ENCODE measurements at regions not wholly inside any gene's neighbourhood (a gene's known extent, or its start where the extent isn't known, plus 50 kb on each side); places are given as distances from the start of the nearest gene placed in this dataset.
"Not testable (repeated sequence)": the region's sequence is repeated elsewhere in the genome, so short reads cannot be mapped to it uniquely, and the experiment has no call there.

- Histone ChIP-seq H3K9me3 (peaks cover 5% of the 10 kb centered on the region; the same call in 1 of the 2 replicates), H3K4me2 (no peak overlapping the region), H4K20me1 (no peaks in the 10 kb centered on the region), H3K27me3 (no peaks in the 10 kb centered on the region), H3K4me3 (no peak overlapping the region), H3K9ac (no peak overlapping the region), H3K27ac (no peak overlapping the region), H3K36me3 (no peaks in the 10 kb centered on the region), H3K4me1 (peaks cover 9% of the 10 kb centered on the region; the same call in 1 of the 2 replicates)
- no peak for TF ChIP-seq Cebpa-rat (IDR thresholded peaks at IDR 0.05)
These were observed 123.9 kb upstream of the DUSP10 start for GRCh38 chr1:221865808-221866207.

- Histone ChIP-seq H3K9me3 (peaks cover 5% of the 10 kb centered on the region; the same call in 1 of the 2 replicates), H3K27ac (peak overlapping the region; percentile 27; the same call in 1 of the 2 replicates), H3K4me3 (no peak overlapping the region), H3K36me3 (no peaks in the 10 kb centered on the region), H3K9ac (no peak overlapping the region), H3K4me2 (peak overlapping the region; percentile 37; the same call in 1 of the 2 replicates), H3K4me1 (peaks cover 9% of the 10 kb centered on the region), H3K27me3 (no peaks in the 10 kb centered on the region), H4K20me1 (no peaks in the 10 kb centered on the region)
- TF ChIP-seq Cebpa-rat (IDR thresholded peaks at IDR 0.05): no peak
These were observed 121.7 kb upstream of the DUSP10 start for GRCh38 chr1:221863635-221864034.

GRCh38 chr1:221862971-221863370 lies 121.1 kb upstream of the DUSP10 start:
- H3K4me2 ChIP-seq: peak overlapping the region; percentile 37; the same call in 1 of the 2 replicates
- no peaks in the 10 kb centered on the region for H4K20me1 ChIP-seq
- H3K9me3 ChIP-seq: peaks cover 5% of the 10 kb centered on the region; the same call in 1 of the 2 replicates
- H3K27ac ChIP-seq: peak overlapping the region; percentile 27; the same call in 1 of the 2 replicates
- H3K4me3 ChIP-seq: no peak overlapping the region
- no peaks in the 10 kb centered on the region for H3K36me3 ChIP-seq
- TF ChIP-seq Cebpa-rat (IDR thresholded peaks at IDR 0.05): no peak
- no peaks in the 10 kb centered on the region for H3K27me3 ChIP-seq
- no peak overlapping the region for H3K9ac ChIP-seq
- peaks cover 15% of the 10 kb centered on the region for H3K4me1 ChIP-seq

GRCh38 chr1:221858818-221859611 lies 117.1 kb upstream of the DUSP10 start:
- Histone ChIP-seq H4K20me1 (no peaks in the 10 kb centered on the region), H3K4me2 (no peak overlapping the region), H3K4me3 (no peak overlapping the region), H3K9me3 (0 out of 2 replicates have a peak, but pooled peaks cover 5% of the 10 kb centered on the region), H3K4me1 (peaks cover 15% of the 10 kb centered on the region), H3K27ac (no peak overlapping the region), H3K27me3 (no peaks in the 10 kb centered on the region), H3K36me3 (no peaks in the 10 kb centered on the region), H3K9ac (no peak overlapping the region)
- no peak for TF ChIP-seq Cebpa-rat (IDR thresholded peaks at IDR 0.05)

GRCh38 chr1:221857094-221857444 lies 115.2 kb upstream of the DUSP10 start:
- H3K27me3 ChIP-seq, H3K9ac ChIP-seq, H3K4me2 ChIP-seq, H3K4me3 ChIP-seq, H3K27ac ChIP-seq, H3K4me1 ChIP-seq, H4K20me1 ChIP-seq, H3K36me3 ChIP-seq, H3K9me3 ChIP-seq: not testable (repeated sequence)

GRCh38 chr1:221856228-221857093 lies 114.6 kb upstream of the DUSP10 start:
- Histone ChIP-seq H4K20me1 (no peaks in the 10 kb centered on the region), H3K4me3 (no peak overlapping the region), H3K9ac (no peak overlapping the region), H3K4me2 (no peak overlapping the region), H3K27ac (no peak overlapping the region), H3K36me3 (no peaks in the 10 kb centered on the region), H3K9me3 (no peaks in the 10 kb centered on the region), H3K4me1 (peaks cover 6% of the 10 kb centered on the region), H3K27me3 (no peaks in the 10 kb centered on the region)
- TF ChIP-seq Cebpa-rat (IDR thresholded peaks at IDR 0.05): no peak

- Histone ChIP-seq H3K27me3 (no peaks in the 10 kb centered on the region), H3K9me3 (no peaks in the 10 kb centered on the region)
These were observed 113.3 kb upstream of the DUSP10 start for GRCh38 chr1:221855156-221855555.

GRCh38 chr1:221851336-221851735 lies 109.4 kb upstream of the DUSP10 start:
- H4K20me1 ChIP-seq: no peaks in the 10 kb centered on the region
- no peaks in the 10 kb centered on the region for H3K27me3 ChIP-seq
- peaks cover 10% of the 10 kb centered on the region for H3K4me1 ChIP-seq
- no peak overlapping the region for H3K9ac ChIP-seq
- 0 out of 2 replicates have a peak overlapping the region, but pooled peaks have one; percentile 16 for H3K27ac ChIP-seq
- H3K4me2 ChIP-seq: no peak overlapping the region
- no peaks in the 10 kb centered on the region for H3K9me3 ChIP-seq
- no peak overlapping the region for H3K4me3 ChIP-seq
- no peaks in the 10 kb centered on the region for H3K36me3 ChIP-seq
- no peak for TF ChIP-seq Cebpa-rat (IDR thresholded peaks at IDR 0.05)

More at GRCh38 chr1:221855156-221855555, 113.3 kb upstream of the DUSP10 start:
- Histone ChIP-seq H3K9ac (no peak overlapping the region), H3K36me3 (no peaks in the 10 kb centered on the region), H3K4me1 (peaks cover 16% of the 10 kb centered on the region), H3K4me3 (no peak overlapping the region), H4K20me1 (no peaks in the 10 kb centered on the region), H3K27ac (no peak overlapping the region), H3K4me2 (no peak overlapping the region)
- TF ChIP-seq Cebpa-rat (IDR thresholded peaks at IDR 0.05): no peak

- H4K20me1 ChIP-seq: no peaks in the 10 kb centered on the region
- H3K36me3 ChIP-seq: no peaks in the 10 kb centered on the region
- H3K27me3 ChIP-seq: no peaks in the 10 kb centered on the region
- H3K4me3 ChIP-seq: no peak overlapping the region
- 0 out of 2 replicates have a peak overlapping the region, but pooled peaks have one; percentile 16 for H3K27ac ChIP-seq
- peaks cover 10% of the 10 kb centered on the region for H3K4me1 ChIP-seq
- no peak overlapping the region for H3K9ac ChIP-seq
- H3K4me2 ChIP-seq: no peak overlapping the region
- TF ChIP-seq Cebpa-rat (IDR thresholded peaks at IDR 0.05): no peak
- H3K9me3 ChIP-seq: no peaks in the 10 kb centered on the region
These were observed 108.7 kb upstream of the DUSP10 start for GRCh38 chr1:221850470-221851187.

Data from BLaER1 (cell line).